ENCODE measurements at regions not wholly inside any gene's neighbourhood (a gene's known extent, or its start where the extent isn't known, plus 50 kb on each side); places are given as distances from the start of the nearest gene placed in this dataset.

DNA sequence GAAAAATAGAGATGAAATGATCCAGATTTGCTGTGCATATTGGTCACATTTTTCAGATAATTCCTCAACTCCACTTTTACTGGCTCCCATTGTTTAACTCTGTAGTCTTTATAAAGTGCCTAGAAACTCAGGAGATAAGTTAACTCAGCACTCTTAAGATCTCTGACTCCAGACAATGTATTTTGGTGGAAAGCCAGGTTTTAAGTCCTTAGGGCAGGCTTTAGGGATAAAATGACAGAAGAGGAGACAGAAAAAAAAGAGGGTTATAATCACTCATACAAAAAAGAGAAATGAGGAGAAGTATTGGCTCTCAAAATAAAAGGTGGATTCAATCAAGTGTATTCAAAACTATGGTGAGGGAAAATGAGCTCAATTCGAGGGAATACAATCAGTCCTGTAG, 674.8 kb upstream of the INTU start:
- TF ChIP-seq YY1 (IDR thresholded peaks at IDR 0.05; ENCODE audit: insufficient read depth, insufficient read length) (no peak), ZNF274 (IDR thresholded peaks at IDR 0.05; ENCODE audit: low read depth, low read length) (no peak)
